Astrocyte of the spinal cord (primary cell): ENCODE measurements at regions not wholly inside any gene's neighbourhood (a gene's known extent, or its start where the extent isn't known, plus 50 kb on each side); places are given as distances from the start of the nearest gene placed in this dataset.

Source experiments
- DNase-seq: peaks from one replicate; pipeline ENCODE4 v3.0.0; 2011; ENCODE audit warnings: low read depth, low spot score
- H3K4me3 ChIP-seq: 2 replicates; pipeline ENCODE4 v1.5.1; 2011; ENCODE audit warnings: low read depth, mild to moderate bottlenecking, low read length, moderate library complexity
- in situ Hi-C: cut with HindIII; loops from 2 replicates; pipeline ENCODE4 v1.10.0; 2017; ENCODE audit warnings: low sequenced_read_pairs
- TF ChIP-seq, protein P1 (sequence below): IDR thresholded peaks from 2 replicates; pipeline ENCODE4 v1.5.1; 2012; ENCODE audit warnings: low read depth, mild to moderate bottlenecking, low read length, inconsistent platforms

DNA sequence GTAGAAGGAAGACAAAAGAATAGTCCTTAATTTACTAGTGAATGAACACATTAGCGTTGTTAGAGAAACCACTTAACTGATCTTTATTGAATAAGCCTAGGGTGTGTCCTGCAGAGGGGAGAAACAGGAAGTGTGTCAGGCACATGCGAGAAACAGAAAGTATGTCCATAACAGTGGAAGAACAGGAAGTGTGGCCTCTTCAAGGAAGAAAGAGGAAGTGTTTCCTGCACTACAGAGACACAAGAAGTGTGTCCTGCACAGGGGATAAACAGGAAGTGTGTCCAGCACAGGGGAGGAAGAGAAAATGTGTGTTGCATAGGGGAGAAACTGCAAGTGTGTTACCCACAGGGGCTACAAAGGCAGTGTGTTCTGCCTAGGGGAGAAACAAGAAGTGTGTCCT lies 539.6 kb upstream of the PRKX start:
- no peak overlapping the region for H3K4me3 ChIP-seq
- in situ Hi-C loops = no loop called here
- TF ChIP-seq, protein P1, sequence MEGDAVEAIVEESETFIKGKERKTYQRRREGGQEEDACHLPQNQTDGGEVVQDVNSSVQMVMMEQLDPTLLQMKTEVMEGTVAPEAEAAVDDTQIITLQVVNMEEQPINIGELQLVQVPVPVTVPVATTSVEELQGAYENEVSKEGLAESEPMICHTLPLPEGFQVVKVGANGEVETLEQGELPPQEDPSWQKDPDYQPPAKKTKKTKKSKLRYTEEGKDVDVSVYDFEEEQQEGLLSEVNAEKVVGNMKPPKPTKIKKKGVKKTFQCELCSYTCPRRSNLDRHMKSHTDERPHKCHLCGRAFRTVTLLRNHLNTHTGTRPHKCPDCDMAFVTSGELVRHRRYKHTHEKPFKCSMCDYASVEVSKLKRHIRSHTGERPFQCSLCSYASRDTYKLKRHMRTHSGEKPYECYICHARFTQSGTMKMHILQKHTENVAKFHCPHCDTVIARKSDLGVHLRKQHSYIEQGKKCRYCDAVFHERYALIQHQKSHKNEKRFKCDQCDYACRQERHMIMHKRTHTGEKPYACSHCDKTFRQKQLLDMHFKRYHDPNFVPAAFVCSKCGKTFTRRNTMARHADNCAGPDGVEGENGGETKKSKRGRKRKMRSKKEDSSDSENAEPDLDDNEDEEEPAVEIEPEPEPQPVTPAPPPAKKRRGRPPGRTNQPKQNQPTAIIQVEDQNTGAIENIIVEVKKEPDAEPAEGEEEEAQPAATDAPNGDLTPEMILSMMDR = no peak
- DNase-seq = no peak

DNA sequence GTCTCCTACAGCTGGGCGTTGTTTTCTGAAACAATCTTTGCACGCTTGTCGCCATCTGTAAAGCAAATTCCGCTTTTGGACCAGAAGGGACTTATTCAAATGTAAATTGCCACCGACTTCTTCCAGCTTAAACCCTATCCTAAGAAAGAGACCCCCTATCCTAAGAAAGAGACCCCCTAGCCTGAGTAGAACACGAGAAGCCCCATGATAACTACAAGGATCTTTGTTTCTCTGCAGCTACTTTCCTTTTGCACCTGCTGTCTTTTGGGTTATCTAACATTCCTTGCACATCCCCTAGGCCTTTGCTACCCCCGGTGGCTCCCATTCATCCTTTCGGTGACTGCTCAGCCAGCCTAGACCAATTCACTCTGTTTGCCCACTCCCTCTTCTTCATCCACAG lies 536.0 kb upstream of the PRKX start:
- in situ Hi-C loops = no loop called here
- DNase-seq = no peak
- TF ChIP-seq, protein P1 = no peak
- no peak overlapping the region for H3K4me3 ChIP-seq

DNA sequence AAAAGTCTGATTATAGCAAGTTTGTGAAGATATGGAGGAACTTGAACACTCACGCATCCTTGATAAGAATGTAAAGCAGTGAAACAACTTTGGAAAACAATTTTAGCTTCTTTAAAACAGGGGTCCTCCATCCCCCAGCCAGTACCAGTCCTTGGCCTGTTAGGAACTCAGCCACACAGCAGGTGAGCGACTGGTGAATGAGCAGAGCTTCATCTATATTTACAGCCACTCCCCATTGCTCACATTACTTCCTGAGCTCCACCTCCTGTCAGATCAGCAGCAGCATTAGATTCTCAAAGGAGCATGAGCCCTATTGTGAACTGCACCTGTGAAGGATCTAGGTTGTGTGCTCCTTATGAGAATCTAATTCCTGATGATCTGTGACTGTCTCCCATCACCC lies 530.3 kb upstream of the PRKX start:
- TF ChIP-seq, protein P1 = no peak
- no peak for DNase-seq
- no peak overlapping the region for H3K4me3 ChIP-seq
- in situ Hi-C loops = no loop called here

DNA sequence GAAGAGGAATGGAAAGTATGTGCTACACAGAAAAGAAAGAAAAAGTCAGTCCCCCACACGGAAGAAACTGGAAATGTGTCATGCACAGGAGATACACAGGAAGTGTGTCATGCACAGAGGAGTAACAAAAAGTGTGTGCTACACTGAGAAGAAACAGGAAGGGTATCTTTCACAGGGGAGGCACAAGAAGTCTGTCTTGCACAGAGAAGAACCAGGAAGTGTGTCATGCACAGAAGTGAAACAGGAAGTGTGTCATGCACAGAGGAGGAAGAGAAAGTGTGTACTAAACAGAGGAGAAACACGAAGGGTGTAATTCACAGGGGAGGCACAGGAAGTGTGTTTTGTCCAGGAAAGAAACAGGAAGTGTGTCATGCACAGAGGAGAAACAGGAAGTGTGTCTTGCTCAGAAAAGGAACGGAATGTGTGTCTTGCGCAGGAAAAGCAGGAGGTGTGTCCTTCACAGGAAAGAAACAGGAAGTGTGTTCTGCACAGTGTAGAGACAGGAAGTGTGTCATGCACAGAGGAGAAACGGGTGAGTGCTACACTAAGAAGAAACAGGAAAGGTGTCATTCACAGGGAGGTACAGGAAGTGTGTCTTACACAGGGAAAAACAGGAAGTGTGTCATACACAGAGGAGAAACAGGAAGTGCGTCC lies 527.2 kb upstream of the PRKX start:
- in situ Hi-C loops = no loop called here
- H3K4me3 ChIP-seq = no peak overlapping the region
- TF ChIP-seq, protein P1 = no peak
- DNase-seq = no peak

DNA sequence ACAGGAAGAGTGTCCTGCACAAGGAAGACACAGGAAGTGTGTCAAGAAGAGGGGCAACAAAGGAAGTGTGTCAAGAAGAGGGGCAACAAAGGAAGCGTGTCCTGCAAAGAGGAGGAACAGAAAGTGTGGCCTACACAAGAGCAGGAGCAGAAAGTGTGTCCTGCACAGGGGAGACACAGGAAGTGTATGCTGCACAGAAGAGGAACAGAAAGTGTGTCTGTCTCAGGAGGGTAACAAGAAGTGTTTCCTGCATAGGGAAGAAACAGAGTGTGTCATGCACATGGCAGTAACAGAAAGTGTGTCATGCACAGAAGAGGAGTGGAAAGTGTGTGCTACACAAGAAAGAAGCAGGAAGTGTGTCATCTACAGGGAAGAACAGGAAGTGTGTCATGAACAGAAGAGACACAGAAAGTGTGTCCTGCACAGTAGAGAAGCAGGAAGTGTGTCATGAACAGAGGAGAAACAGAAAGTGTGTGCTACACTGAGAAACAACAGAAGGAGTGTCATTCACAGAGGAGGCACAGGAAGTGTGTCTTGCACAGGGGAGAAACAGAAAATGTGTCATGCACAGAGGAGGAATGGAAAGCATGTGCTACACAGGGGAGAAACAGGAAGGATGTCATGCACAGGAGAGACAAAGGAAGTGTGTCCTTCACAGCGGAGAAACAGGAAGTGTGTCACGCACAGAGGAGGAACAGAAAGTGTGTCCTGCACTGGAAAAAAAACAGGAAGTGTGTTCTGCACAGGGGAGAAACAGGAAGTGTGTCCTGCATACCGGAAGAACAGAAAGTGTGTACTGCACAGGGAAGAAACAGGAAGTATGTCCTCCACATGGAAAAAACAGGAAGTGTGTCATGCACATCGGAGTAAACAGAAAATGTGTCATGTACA lies 526.4 kb upstream of the PRKX start:
- in situ Hi-C loops = no loop called here
- no peak overlapping the region for H3K4me3 ChIP-seq
- TF ChIP-seq, protein P1 = no peak
- no peak for DNase-seq

DNA sequence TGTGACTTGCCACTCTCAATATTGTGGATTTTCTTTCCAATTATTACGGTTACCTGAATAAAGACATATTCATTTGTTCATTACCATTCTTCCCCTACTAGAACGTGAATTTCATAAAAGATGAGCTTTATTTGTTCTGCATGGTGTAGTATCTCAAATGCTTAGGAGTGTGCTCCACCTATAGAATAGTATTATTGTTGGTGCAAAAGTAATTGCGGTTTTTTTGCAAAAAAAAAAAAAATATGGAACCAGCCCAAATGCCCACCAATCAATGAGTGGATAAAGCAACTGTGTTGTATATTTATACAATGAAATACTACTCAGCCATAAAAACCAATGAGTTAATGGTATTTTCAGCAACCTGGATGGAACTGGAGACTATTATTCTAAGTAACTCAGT lies 525.5 kb upstream of the PRKX start:
- DNase-seq = no peak
- H3K4me3 ChIP-seq = no peak overlapping the region
- in situ Hi-C loops = no loop called here
- TF ChIP-seq, protein P1 = no peak
